Activated T-helper 1 cell treated with anti-CD3 and anti-CD28 coated beads, Interleukin-12 subunit alpha, Interleukin-12 subunit beta, Interleukin-2, Interleukin-4 antibody, amounts not matched to agents 30 ng/mL and 10 ng/mL and 1 ng/mL, durations not matched to agents 14 hours and 24 hours and 36 hours (primary cell): ENCODE measurements at regions not wholly inside any gene's neighbourhood (a gene's known extent, or its start where the extent isn't known, plus 50 kb on each side); places are given as distances from the start of the nearest gene placed in this dataset.
"Not testable (repeated sequence)": the region's sequence is repeated elsewhere in the genome, so short reads cannot be mapped to it uniquely, and the experiment has no call there.

ENCODE experiments used
- DNase-seq: peaks from one replicate; pipeline ENCODE4 v3.0.0; 2021; ENCODE audit warnings: low spot score
- H3K27ac Mint-ChIP-seq: one replicate; pipeline ENCODE4 v1.8.0; 2021; ENCODE audit warnings: mild to moderate bottlenecking, mixed read lengths
- H3K27me3 Mint-ChIP-seq: one replicate; pipeline ENCODE4 v1.8.0; 2022; ENCODE audit warnings: mild to moderate bottlenecking, moderate library complexity, mixed read lengths; ENCODE audit not compliant: insufficient read depth
- H3K36me3 Mint-ChIP-seq: one replicate; pipeline ENCODE4 v1.8.0; 2021; ENCODE audit warnings: low read depth, mixed read lengths
- H3K4me1 Mint-ChIP-seq: one replicate; pipeline ENCODE4 v1.8.0; 2021; ENCODE audit warnings: low read depth, mixed read lengths
- H3K4me3 Mint-ChIP-seq: one replicate; pipeline ENCODE4 v1.8.0; 2021; ENCODE audit warnings: mild to moderate bottlenecking, moderate library complexity, mixed read lengths
- H3K9me3 Mint-ChIP-seq: one replicate; pipeline ENCODE4 v1.8.0; 2021; ENCODE audit warnings: mixed read lengths
- intact Hi-C: fragments of 100-400 bp; cut with micrococcal nuclease; formaldehyde crosslinking; loops from one replicate; pipeline ENCODE4 v1.15.1; 2024

DNA sequence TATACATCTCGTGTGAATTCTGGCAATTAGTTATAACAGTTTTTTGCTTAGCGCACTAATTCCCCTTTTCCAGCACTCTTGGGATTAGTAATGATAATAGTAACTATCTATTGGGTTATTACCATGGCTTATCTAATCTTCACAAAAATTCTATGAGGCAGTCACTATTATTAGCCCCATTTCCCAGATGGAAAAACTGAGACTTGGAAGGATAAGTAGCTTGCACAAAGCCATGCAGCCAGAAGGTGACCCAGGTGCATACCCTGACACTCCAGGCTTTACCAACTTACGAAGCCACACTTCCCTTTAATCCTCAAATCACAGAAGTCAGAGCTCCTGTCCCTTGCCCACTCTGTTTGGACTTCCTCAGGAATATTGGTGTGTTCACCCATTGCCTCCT is 156.8 kb downstream of the CYP26B1 start:
- Mint-ChIP-seq H3K4me1 (no peaks in the 10 kb centered on the region), H3K27ac (no peak overlapping the region), H3K36me3 (no peaks in the 10 kb centered on the region), H3K9me3 (no peaks in the 10 kb centered on the region), H3K4me3 (no peak overlapping the region), H3K27me3 (no peaks in the 10 kb centered on the region)
- intact Hi-C loops, result no loop called here
- no peak for DNase-seq

DNA sequence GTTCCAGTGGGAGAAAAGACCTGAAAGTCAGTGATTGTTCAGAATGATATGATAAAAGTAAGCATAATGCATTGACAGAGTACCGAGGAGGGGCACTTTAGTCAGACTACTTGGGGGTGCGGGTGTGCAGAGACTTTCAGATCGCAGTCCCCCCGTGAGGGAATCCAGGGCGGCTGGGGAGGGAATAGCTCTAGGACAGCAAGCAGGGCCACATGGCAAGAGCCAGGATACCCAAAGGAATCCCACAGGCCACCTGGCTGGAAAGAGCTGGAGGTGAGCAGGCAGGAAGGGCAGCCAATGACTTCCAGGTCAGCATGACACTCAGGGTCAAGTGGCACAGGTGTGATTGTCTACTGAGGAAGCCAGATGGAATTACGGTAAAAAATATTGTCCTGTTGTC is 157.5 kb downstream of the CYP26B1 start:
- Mint-ChIP-seq H3K9me3 (no peaks in the 10 kb centered on the region), H3K4me1 (no peaks in the 10 kb centered on the region), H3K36me3 (no peaks in the 10 kb centered on the region), H3K4me3 (no peak overlapping the region), H3K27ac (no peak overlapping the region), H3K27me3 (no peaks in the 10 kb centered on the region)
- intact Hi-C loops, result no loop called here
- no peak for DNase-seq

DNA sequence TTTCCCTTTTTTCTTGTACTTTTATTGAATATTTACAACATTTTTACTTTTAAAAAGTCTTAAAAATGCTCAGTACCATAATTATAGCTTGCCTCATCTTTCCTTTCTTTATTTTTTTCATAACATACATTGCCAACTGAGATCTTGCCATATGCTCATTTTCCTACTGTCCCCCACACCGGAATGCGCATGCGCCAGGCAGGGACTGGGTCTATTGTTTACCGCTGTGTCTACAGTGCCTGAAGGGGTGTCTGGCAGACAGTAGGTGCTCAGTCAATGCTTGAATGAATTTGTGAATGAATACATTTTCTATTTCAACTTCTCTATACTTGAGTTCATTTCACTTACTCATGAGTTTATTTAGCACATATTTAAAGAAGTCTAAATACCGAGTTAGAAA is 158.0 kb downstream of the CYP26B1 start:
- no peak overlapping the region for H3K4me3 Mint-ChIP-seq
- intact Hi-C loops, result no loop called here
- H3K27me3 Mint-ChIP-seq, result no peaks in the 10 kb centered on the region
- H3K4me1 Mint-ChIP-seq, result no peaks in the 10 kb centered on the region
- H3K27ac Mint-ChIP-seq, result no peak overlapping the region
- H3K9me3 Mint-ChIP-seq, result no peaks in the 10 kb centered on the region
- no peaks in the 10 kb centered on the region for H3K36me3 Mint-ChIP-seq
- DNase-seq, result no peak

DNA sequence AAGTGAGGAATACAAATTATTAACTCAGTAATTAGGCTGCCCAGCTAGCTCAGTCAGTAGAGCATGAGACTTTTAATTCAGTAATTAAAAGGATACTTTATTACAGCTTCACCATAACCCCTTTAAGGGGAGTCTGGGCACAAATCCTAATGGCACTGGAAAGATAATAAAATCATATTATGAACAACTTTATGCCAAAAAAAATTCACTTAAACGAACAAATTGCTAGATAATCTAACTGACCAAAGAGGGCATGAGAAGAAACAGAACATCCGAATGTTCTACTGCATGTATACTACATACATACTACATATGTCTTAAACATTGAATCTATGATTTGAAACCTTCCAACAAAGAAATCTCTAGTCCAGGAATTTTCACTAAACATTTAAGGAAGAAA is 159.5 kb downstream of the CYP26B1 start:
- intact Hi-C loops, result no loop called here
- Mint-ChIP-seq H3K27me3 (no peaks in the 10 kb centered on the region), H3K4me3 (no peak overlapping the region), H3K4me1 (no peaks in the 10 kb centered on the region), H3K36me3 (no peaks in the 10 kb centered on the region), H3K27ac (no peak overlapping the region), H3K9me3 (no peaks in the 10 kb centered on the region)
- no peak for DNase-seq

DNA sequence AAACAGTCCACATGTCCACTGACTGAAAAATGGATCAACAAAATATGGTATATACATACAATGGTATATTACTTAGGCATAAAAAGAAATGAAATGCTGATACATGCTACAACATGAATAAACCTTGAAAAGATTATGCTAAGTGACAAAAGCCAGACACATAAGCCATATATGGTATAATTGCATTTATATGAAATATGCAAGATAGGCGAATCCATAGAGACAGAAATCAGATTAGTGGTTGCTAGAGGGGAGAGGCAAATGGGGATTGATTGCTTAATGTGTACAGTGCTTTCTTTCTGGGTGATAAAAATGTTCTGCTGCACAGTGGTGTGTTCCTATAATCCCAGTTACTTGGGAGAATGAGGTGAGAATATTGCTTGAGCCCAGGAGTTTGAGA is 171.0 kb downstream of the CYP26B1 start:
- no peak overlapping the region for H3K4me3 Mint-ChIP-seq
- no peaks in the 10 kb centered on the region for H3K27me3 Mint-ChIP-seq
- intact Hi-C loops, result no loop called here
- DNase-seq, result no peak
- peaks cover 4% of the 10 kb centered on the region for H3K9me3 Mint-ChIP-seq
- no peak overlapping the region for H3K27ac Mint-ChIP-seq
- H3K4me1 Mint-ChIP-seq, result no peaks in the 10 kb centered on the region
- no peaks in the 10 kb centered on the region for H3K36me3 Mint-ChIP-seq

DNA sequence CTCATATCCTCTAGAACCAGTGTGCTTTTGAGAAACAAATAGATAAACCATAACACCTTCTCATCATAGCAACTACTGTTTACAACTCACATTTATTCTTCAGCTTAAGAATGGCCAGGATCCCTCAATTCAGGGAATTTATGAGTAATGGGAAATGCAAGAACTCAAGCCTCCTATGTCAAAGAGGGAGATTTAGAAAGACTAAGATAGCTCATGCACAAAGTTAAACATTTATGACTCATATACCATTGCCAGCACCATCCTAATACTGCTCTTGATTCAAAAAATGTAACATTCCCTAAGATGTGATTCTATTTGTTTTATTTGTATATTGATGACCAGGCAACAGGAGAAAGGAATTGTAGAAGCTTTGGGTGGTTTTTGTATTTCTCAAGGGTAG is 172.8 kb downstream of the CYP26B1 start:
- H3K27me3 Mint-ChIP-seq, result no peaks in the 10 kb centered on the region
- no peaks in the 10 kb centered on the region for H3K36me3 Mint-ChIP-seq
- no peak overlapping the region for H3K27ac Mint-ChIP-seq
- intact Hi-C loops, result no loop called here
- no peaks in the 10 kb centered on the region for H3K4me1 Mint-ChIP-seq
- peaks cover 4% of the 10 kb centered on the region for H3K9me3 Mint-ChIP-seq
- no peak overlapping the region for H3K4me3 Mint-ChIP-seq
- DNase-seq, result no peak

DNA sequence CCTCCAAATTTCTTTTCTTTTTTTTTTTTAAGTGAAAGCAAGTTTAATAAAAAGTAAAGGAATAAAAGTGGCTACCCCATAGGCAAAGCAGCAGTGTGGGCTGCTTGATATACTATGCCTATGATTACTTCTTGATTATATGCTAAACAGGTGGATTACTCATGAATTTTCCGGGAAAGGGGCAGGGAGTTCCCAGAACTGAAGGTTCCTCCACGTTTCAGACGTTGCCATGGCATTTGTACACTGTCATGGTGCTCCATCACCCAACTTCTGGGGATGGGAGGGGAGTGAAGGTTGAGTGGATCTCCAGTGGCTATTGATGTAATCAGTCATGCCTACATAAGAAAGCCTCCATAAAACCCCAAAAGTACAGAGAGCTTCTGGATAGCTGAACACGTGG is 176.2 kb downstream of the CYP26B1 start:
- H3K36me3 Mint-ChIP-seq, result no peaks in the 10 kb centered on the region
- DNase-seq, result no peak
- no peaks in the 10 kb centered on the region for H3K4me1 Mint-ChIP-seq
- H3K4me3 Mint-ChIP-seq, result no peak overlapping the region
- no peaks in the 10 kb centered on the region for H3K27me3 Mint-ChIP-seq
- H3K27ac Mint-ChIP-seq, result no peak overlapping the region
- no peaks in the 10 kb centered on the region for H3K9me3 Mint-ChIP-seq
- intact Hi-C loops, result no loop called here

DNA sequence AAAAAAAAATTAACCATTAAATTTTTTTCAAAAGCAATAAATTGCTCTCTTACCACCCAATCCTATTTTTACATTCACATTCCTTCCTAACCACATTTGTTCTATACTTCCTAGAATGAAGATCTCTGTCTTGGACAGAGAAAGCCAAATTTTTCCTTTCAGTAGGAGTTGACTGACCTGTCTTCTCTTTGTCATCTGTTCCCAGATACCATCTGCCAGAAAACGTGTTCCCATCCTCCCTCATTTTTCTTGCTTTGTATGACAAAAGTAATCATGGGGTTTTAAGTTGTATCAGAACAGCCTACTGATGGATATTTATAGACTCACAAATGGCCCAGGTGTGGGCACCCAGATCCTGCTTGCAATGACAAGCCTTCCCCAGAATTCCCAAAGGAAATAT is 182.1 kb downstream of the CYP26B1 start:
- no peak for DNase-seq
- Mint-ChIP-seq H3K9me3 (no peaks in the 10 kb centered on the region), H3K4me1 (no peaks in the 10 kb centered on the region), H3K36me3 (no peaks in the 10 kb centered on the region), H3K27me3 (peaks cover 1% of the 10 kb centered on the region), H3K4me3 (no peak overlapping the region), H3K27ac (no peak overlapping the region)
- intact Hi-C loops, result no loop called here

DNA sequence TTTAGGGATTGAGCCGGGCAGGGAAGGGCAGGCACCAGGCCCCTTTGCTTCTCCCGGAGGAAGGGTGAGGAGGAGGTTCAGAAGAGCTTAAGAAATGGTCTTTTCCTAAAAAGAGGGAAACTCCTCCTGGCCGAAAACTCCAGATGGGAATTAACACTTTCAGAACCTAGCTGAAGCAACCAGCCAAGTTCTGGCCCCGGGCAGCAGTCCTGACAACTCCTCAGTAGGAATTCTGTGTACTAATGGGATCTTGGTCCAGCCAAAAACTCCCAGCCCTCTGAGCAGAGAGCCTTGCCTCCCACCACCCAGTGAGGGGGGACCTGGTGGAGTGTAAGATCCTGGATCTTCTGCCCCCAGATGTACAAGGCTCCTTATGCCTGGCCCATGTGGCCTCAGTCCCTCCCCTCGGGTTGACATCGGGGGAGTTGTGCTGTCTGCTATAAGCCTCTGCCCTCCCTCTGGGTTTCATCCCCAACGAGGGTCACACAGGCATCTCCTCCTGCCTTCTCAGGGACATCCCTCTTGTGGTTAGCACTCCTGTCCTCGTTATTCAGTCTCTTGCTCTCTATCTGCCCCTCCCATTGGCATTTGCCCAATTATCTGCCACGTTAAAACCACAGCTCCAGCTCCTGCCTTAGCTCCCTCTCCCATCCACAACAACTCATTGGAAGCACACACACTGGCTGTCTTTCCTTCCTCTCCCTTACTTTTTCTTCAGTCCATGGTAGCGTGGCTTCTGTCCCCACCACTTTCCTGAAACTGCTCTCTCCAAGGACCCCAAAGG is 184.6 kb downstream of the CYP26B1 start:
- intact Hi-C loops, result no loop called here
- Mint-ChIP-seq H3K9me3 (peaks cover 12% of the 10 kb centered on the region), H3K4me1 (no peaks in the 10 kb centered on the region), H3K36me3 (no peaks in the 10 kb centered on the region), H3K4me3 (no peak overlapping the region), H3K27ac (no peak overlapping the region), H3K27me3 (peaks cover 1% of the 10 kb centered on the region)
- no peak for DNase-seq

DNA sequence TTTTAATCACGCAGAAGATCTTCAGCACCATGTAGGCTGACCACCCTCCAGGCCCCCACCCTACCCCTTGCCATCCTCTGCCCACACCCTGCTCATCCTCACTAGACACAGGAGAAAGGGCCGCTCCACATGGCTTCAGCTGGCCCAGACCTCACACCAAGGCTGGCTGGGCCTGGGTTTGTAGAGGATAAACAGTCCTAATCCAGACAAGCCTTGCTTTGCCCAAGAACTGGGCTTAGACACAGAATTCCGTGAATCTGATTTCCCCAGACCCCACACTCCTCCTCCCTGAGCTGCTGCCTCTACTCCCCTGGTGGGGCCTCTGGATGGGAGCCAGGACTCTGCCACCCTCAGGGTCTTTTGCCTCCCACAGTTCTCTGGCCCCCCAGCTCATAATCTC is 185.3 kb downstream of the CYP26B1 start:
- DNase-seq, result no peak
- no peak overlapping the region for H3K27ac Mint-ChIP-seq
- no peaks in the 10 kb centered on the region for H3K36me3 Mint-ChIP-seq
- H3K9me3 Mint-ChIP-seq, result peaks cover 17% of the 10 kb centered on the region
- H3K4me1 Mint-ChIP-seq, result no peaks in the 10 kb centered on the region
- H3K27me3 Mint-ChIP-seq, result peaks cover 1% of the 10 kb centered on the region
- intact Hi-C loops, result no loop called here
- H3K4me3 Mint-ChIP-seq, result no peak overlapping the region

DNA sequence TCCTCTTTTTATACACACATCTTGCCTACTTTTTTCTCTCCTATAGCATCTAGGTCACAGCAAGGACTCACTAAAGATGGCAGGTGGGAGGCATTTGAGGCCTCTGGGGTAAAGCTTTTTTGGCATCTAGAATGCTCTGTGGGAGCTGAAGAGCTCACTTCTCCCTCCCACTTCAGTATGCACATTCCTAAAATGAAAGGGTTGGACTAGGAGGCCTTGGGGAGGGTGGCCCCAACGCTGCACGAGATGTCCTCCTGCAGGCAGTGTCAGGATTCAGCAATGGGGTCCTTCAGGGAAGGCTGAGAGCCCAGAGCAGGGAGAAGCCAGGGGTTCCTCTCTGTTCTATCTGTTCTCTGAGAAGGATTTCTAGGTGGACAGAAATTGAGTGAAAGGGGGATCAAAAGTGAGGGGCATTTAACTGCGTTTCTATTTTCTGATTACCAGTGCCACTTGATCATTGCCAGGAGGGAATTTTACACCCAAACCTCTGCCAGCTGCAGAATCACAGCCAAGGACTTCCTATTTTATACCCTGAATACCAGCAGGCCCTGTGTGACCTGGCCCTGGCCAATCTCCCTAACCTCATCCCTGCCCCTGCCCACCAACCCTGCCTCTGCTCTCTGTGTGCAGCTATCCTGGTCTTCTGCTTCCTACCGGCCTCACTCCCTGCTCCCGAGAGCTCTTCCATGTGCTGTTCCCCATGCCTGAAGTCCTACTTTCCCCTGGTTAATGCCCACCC is 186.2 kb downstream of the CYP26B1 start:
- intact Hi-C loops, result no loop called here
- Mint-ChIP-seq H3K27me3 (peaks cover 1% of the 10 kb centered on the region), H3K4me3 (no peak overlapping the region), H3K36me3 (no peaks in the 10 kb centered on the region), H3K4me1 (no peaks in the 10 kb centered on the region), H3K27ac (no peak overlapping the region), H3K9me3 (peaks cover 25% of the 10 kb centered on the region)
- no peak for DNase-seq

DNA sequence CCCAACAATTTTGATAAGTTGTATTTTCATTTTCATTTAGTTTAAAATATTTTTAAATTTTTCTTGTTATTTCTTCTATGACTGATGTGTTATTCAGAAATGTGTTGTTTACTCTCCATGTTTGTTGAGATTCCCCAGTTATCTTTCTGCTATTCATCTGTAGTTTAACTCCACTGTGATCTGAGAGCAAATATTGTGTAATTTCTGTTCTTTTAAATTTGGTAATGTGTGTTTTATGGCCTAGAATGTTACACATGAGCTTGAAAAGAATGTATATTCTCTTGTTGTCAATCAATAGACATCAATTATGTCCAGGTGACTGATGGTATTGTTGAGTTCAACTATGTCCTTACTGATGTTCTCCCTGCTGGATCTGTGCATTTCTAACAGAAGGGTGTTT is 188.2 kb downstream of the CYP26B1 start:
- Mint-ChIP-seq H3K4me1 (no peaks in the 10 kb centered on the region), H3K9me3 (peaks cover 29% of the 10 kb centered on the region), H3K4me3 (no peak overlapping the region), H3K27ac (no peak overlapping the region), H3K27me3 (no peaks in the 10 kb centered on the region), H3K36me3 (no peaks in the 10 kb centered on the region)
- intact Hi-C loops, result no loop called here
- no peak for DNase-seq

DNA sequence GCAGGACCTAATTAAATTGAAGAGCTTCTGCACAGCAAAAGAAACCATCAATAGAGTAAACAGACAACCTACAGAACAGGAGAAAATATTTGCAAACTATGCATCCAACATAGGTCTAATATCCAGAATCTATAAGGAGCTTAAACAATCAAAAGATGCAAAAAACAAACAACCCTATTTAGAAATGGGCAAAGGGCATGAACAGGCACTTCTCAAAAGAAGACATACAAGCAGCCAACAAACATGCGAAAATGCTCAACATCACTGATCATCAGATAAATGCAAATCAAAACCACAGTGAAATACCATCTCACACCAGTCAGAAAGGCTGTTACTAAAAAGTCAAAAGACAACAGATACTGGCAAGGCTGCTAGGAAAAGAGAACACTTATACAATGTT is 189.2 kb downstream of the CYP26B1 start:
- not testable (repeated sequence) for H3K4me1 Mint-ChIP-seq

More for the DNA sequence above, 189.2 kb downstream of the CYP26B1 start:
- intact Hi-C loops, H3K27me3 Mint-ChIP-seq, H3K4me3 Mint-ChIP-seq, DNase-seq, H3K27ac Mint-ChIP-seq, H3K36me3 Mint-ChIP-seq: not testable (repeated sequence)
- H3K9me3 Mint-ChIP-seq, result peaks cover 29% of the 10 kb centered on the region
